Body of pancreas (tissue), 4 donors: ENCODE measurements at regions not wholly inside any gene's neighbourhood (a gene's known extent, or its start where the extent isn't known, plus 50 kb on each side); places are given as distances from the start of the nearest gene placed in this dataset.

ENCODE experiments used
- ATAC-seq: fragments of 150-250 bp; one replicate; pipeline ENCODE4 v1.9.1; 2016
- DNase-seq, 4 donors: peaks; one replicate each; pipeline ENCODE4 v3.0.0-alpha.2; 2019
- H3K27ac ChIP-seq, 4 donors: fragments of 200-600 bp; sonication (generic); 1 replicate in 3 of 4; 2 replicates in 1 of 4; pipeline versions ENCODE4 v1.5.1 to v1.6.1; 2016 to 2019; ENCODE audit warnings: mild to moderate bottlenecking in 1 of 4, mixed read lengths in 1 of 4, moderate library complexity in 1 of 4
- H3K27me3 ChIP-seq, 2 donors: fragments of 200-600 bp; sonication (generic); one replicate each; pipeline ENCODE4 v1.6.0; 2016; ENCODE audit warnings: mild to moderate bottlenecking in 1 of 2
- H3K36me3 ChIP-seq, 2 donors: fragments of 200-600 bp; sonication (generic); replicated peaks in 1 of 2; 2 replicates each; pipeline ENCODE4 v1.5.1; 2016; ENCODE audit warnings: low read depth in 2 of 2; ENCODE audit not compliant: insufficient read depth in 1 of 2
- H3K4me1 ChIP-seq: fragments of 200-600 bp; sonication (generic); one replicate; pipeline ENCODE4 v1.6.0; 2016
- H3K4me3 ChIP-seq, 2 donors: fragments of 200-600 bp; sonication (generic); 1 replicate in 1 of 2; 2 replicates in 1 of 2; pipeline ENCODE4 v1.5.1; 2016 to 2019
- H3K9me3 ChIP-seq, 3 donors: fragments of 200-600 bp; sonication (generic); 1 replicate in 2 of 3; 2 replicates in 1 of 3; pipeline ENCODE4 v1.5.1; 2016
- POLR2A ChIP-seq, 3 donors: fragments of 450-650 bp; IDR thresholded peaks; one replicate each; pipeline ENCODE4 v1.6.1; 2016; ENCODE audit warnings: antibody characterized with exemption in 3 of 3, mild to moderate bottlenecking in 2 of 3
- WGBS, 2 donors: methylation state at CpG; one replicate each; pipeline ENCODE4 v1.1.5; 2017; 5-methylcytosine and 5-hydroxymethylcytosine counted together
- intact Hi-C: fragments of 100-400 bp; cut with DNase I; formaldehyde crosslinking; loops from one replicate; pipeline ENCODE4 v1.15.1; 2023
- TF ChIP-seq, protein P1 (sequence below), 7 experiments: fragments of 450-650 bp in 4 of 7; fragments of 200-600 bp in 3 of 7; sonication (generic) in 3 of 7; IDR thresholded peaks; one replicate each; pipeline ENCODE4 v1.5.1; 2016 to 2019; ENCODE audit warnings: antibody characterized with exemption in 7 of 7

DNA sequence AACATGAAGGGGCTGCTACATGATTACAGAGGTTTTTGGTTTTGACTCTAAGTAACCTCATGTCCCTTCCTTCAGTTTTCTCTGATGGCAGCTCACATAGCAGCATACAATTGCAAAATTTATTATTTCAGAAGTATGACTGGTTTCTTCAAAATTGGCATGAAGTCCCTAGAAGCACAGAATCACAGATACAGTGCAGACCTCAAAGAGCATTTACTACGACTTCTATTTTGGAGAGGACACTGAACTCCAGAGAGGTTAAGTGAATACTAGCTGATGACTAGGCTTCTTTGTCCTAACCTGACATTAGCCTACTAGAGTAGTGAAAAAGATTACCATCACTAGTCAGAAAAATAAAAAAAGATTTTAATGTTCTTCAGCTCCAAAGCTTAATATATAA is 664.3 kb downstream of the RFPL4B start:
- H3K4me3 ChIP-seq, result no peak overlapping the region
- no peaks in the 10 kb centered on the region for H3K36me3 ChIP-seq
- H3K27ac ChIP-seq, result no peak overlapping the region
- no peak for TF ChIP-seq POLR2A (IDR thresholded peaks at IDR 0.05)
- TF ChIP-seq, protein P1, sequence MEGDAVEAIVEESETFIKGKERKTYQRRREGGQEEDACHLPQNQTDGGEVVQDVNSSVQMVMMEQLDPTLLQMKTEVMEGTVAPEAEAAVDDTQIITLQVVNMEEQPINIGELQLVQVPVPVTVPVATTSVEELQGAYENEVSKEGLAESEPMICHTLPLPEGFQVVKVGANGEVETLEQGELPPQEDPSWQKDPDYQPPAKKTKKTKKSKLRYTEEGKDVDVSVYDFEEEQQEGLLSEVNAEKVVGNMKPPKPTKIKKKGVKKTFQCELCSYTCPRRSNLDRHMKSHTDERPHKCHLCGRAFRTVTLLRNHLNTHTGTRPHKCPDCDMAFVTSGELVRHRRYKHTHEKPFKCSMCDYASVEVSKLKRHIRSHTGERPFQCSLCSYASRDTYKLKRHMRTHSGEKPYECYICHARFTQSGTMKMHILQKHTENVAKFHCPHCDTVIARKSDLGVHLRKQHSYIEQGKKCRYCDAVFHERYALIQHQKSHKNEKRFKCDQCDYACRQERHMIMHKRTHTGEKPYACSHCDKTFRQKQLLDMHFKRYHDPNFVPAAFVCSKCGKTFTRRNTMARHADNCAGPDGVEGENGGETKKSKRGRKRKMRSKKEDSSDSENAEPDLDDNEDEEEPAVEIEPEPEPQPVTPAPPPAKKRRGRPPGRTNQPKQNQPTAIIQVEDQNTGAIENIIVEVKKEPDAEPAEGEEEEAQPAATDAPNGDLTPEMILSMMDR (IDR thresholded peaks at IDR 0.05), result no peak
- ATAC-seq (no peak), DNase-seq (no peak)
- 0 to 4% methylated on average over 1 of the region's 1 CpG for WGBS, 2 donors
- no peaks in the 10 kb centered on the region for H3K4me1 ChIP-seq
- no peaks in the 10 kb centered on the region for H3K27me3 ChIP-seq
- intact Hi-C loops, result no loop called here
- H3K9me3 ChIP-seq, result no peaks in the 10 kb centered on the region

DNA sequence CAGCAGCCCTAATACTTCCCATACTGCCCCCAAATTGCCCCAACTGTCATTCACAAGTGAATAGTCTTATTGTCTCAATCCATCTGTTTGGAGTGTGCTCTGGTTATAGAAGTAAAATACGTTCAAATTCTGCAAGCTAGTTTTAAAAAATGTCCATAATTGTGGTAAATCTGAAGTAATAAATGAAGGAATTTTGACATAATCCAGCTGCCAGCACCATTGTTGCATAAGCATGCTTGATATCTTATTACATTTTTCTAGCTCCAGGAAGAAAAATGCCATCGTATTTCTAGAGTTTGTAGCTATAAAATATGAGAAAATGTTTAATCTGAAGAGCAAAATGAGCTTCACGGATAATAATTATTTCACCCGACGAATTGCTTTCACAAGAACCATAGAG is 664.7 kb downstream of the RFPL4B start:
- Histone ChIP-seq H3K4me1 (no peaks in the 10 kb centered on the region), H3K36me3 (no peaks in the 10 kb centered on the region), H3K27ac (no peak overlapping the region), H3K9me3 (no peaks in the 10 kb centered on the region), H3K27me3 (no peaks in the 10 kb centered on the region), H3K4me3 (no peak overlapping the region)
- intact Hi-C loops, result no loop called here
- DNase-seq (no peak), ATAC-seq (no peak)
- WGBS, 2 donors, result 39% methylated on average over 5 of the region's 5 CpGs
- no peak for TF ChIP-seq POLR2A (IDR thresholded peaks at IDR 0.05)
- TF ChIP-seq, protein P1 (IDR thresholded peaks at IDR 0.05), result no peak

DNA sequence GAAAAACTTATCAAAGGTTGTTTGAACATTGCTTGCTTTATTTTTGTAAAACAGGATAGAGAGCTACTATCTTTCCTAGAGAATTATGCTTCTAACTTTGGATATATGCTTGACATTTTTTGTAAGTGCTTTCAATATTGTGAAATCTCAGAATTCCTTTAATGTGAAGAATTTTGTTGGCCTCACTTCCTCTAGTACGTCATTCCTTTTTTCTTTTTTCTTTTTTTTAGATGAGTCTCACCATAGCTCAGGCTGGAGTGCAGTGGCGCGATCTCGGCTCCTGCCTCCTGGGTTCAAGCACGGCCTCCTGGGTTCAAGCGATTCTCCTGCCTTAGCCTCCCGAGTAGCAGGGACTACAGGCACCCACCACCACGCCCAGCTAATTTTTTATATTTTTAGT is 668.1 kb downstream of the RFPL4B start:
- DNase-seq (no peak), ATAC-seq (peak; percentile 21)
- H3K4me1 ChIP-seq, result no peaks in the 10 kb centered on the region
- TF ChIP-seq POLR2A (IDR thresholded peaks at IDR 0.05), result no peak
- TF ChIP-seq, protein P1 (IDR thresholded peaks at IDR 0.05), result no peak
- H3K36me3 ChIP-seq, result no peaks in the 10 kb centered on the region
- H3K4me3 ChIP-seq, result no peak overlapping the region
- no peaks in the 10 kb centered on the region for H3K9me3 ChIP-seq
- H3K27ac ChIP-seq, result no peak overlapping the region
- 58 to 60% methylated on average over 8 of the region's 8 CpGs for WGBS, 2 donors
- no peaks in the 10 kb centered on the region for H3K27me3 ChIP-seq
- intact Hi-C loops, result no loop called here

DNA sequence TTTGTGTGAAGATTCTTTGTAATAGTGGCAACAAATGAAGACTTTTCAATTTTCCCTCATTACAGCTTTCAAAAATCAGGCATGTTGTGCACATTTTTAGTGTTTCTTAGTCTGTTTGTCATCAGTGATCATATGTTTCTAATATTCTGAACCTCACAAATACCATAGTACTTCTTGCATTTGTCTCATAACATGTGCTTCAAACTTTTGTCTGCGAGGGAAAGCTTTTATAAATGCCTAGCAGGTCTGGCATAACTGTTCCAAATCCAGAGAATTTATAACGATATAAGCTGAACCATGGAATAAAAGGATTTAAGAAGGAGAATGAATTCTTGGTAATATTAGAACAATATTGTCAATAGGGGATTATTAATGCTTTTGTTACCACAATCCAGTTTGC is 670.2 kb downstream of the RFPL4B start:
- no peaks in the 10 kb centered on the region for H3K9me3 ChIP-seq
- no peak for TF ChIP-seq POLR2A (IDR thresholded peaks at IDR 0.05)
- TF ChIP-seq, protein P1 (IDR thresholded peaks at IDR 0.05), result no peak
- no peak overlapping the region for H3K27ac ChIP-seq
- no peaks in the 10 kb centered on the region for H3K4me1 ChIP-seq
- DNase-seq (no peak), ATAC-seq (no peak)
- H3K27me3 ChIP-seq, result no peaks in the 10 kb centered on the region
- no peaks in the 10 kb centered on the region for H3K36me3 ChIP-seq
- H3K4me3 ChIP-seq, result no peak overlapping the region
- intact Hi-C loops, result no loop called here
- WGBS, 2 donors, result 74 to 79% methylated on average over 2 of the region's 2 CpGs

DNA sequence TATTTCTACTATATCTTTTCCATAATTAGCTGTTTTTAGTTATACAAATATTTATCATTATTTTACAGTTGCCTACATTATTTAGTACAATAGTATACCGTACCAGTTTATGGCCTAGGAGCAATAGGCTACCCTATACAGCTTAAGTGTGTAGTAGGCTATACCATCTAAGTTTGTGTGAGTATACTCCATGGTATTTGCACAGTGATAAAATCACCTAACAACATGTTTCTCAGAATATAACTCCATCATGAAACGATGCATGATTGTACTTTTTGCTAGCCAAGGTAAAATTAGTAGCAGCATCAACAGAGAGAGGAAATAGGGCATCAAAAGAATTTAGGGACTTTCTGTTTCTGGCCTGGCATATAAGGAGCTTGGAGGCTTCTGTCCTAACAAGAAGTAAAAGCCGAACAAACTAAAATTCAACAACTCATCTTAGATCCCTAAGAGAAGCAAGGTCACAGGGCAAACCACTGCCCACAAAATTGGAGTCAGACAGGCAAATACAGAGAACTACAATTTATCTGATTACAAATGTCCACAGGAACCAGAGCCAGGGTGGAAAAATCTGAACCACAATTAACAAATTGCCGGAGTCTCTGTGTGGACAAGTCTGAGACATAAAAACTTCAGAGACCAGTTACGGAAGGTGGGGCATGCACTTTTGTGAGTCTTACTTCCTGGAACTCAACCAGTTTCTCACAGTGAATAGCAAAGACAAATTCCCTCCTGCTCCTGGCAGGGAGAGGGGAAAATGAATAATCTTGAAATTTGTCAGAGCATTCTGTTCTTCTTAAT is 671.4 kb downstream of the RFPL4B start:
- intact Hi-C loops, result no loop called here
- Histone ChIP-seq H3K4me1 (no peaks in the 10 kb centered on the region), H3K9me3 (no peaks in the 10 kb centered on the region), H3K4me3 (no peak overlapping the region), H3K27ac (peak overlapping the region in 2 of 4 donors; percentile 8 to 10), H3K36me3 (no peaks in the 10 kb centered on the region), H3K27me3 (no peaks in the 10 kb centered on the region)
- ATAC-seq (no peak), DNase-seq (peak in 2 of 4 donors; percentile 6 to 41)
- TF ChIP-seq, protein P1 (IDR thresholded peaks at IDR 0.05), result no peak
- no peak for TF ChIP-seq POLR2A (IDR thresholded peaks at IDR 0.05)
- 54 to 69% methylated on average over 5 of the region's 5 CpGs for WGBS, 2 donors
